GM21723 (cell line): ENCODE measurements at regions not wholly inside any gene's neighbourhood (a gene's known extent, or its start where the extent isn't known, plus 50 kb on each side); places are given as distances from the start of the nearest gene placed in this dataset.
A peak's percentile ranks its signal among the peaks of the same experiment; 100 is the strongest.
"Not testable (repeated sequence)": the region's sequence is repeated elsewhere in the genome, so short reads cannot be mapped to it uniquely, and the experiment has no call there.

Source experiments
- ATAC-seq: cut with Tn5 transposase; IDR thresholded peaks from one replicate; pipeline ENCODE4 v1.9.1; 2021; ENCODE audit warnings: mild to moderate bottlenecking, moderate library complexity; ENCODE audit not compliant: unreplicated experiment

DNA sequence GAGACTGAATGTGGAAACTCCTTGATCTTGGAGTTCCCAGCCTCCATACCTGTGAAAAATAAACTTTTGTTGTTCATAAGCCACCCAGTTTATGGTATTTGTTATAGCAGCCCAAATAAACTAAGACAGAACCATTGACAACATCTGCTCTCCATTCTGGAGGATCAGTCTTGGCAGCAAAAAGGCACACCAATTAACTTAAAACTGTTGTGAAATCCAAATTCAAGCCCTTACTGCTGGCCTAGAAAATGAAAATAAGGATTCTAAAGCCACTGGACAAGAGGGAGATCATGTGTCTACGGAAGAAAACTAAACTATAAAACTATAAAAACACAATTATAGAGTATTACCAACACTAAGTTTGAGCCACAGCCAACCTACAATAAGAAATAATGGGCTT, 172.1 kb upstream of the RNPC3 start:
- ATAC-seq: no peak

GRCh38 chr1:103348136-103348535, 177.4 kb upstream of the RNPC3 start:
- ATAC-seq: no peak

DNA sequence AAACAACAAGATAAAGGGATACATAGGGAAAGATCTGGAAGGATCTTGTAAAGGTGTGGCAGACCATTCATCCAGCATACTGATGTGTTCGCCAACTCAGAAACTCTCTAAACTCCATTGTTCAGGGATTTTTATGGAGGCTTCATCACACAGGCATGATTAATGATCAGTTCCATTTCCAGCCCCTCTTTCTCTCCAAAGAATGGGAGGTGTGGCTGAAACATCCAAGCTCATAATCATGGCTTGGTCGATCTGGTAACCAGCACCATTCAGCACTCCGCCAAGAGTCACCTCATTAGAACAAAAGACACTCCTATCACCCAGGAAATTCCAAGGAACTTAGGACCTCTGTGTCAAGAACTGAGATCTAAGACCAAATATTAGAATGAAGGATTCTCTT, 180.6 kb upstream of the RNPC3 start:
- ATAC-seq: no peak

GRCh38 chr1:103341377-103341880, 184.1 kb upstream of the RNPC3 start:
- no peak for ATAC-seq

- ATAC-seq: no peak
These were observed 187.7 kb upstream of the RNPC3 start for GRCh38 chr1:103337779-103338178.

DNA sequence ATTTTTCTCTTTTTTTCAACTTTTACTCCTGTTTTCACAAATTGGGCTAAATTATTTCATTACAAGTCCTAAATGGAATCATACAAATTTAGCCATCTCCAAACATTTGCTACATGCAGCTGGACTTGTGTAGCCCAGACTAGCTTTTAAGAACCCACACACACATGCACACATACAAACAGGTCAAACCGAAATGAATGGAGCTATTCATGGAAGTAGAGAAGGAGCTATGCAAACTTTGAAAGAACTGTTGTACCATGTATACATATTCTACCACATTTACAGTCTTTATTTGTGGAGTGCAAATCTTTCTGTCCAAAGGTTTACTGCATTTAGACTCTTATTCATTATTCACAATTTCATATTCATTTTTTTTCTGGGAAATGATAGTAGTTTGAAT, 189.1 kb upstream of the RNPC3 start:
- no peak for ATAC-seq

DNA sequence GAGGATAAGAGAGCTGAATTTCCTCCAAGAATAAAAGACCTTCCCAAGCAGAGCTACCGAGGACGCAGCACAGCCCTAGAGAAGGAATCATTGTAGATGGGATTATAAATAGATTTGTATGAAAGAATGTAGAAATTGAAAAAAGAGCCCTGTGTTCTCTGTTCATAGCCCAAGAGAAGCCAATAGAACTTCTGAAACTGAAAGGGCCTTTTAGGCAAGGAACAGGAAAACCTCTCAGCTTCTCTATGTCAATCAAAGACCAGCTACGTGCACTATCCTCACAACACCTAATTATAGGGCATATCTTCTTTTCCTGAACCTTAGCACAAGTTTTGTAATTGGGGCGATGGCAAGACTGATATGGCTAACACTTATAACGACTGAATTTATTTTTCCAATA, 192.4 kb upstream of the RNPC3 start:
- peak; percentile 82 for ATAC-seq

- no peak for ATAC-seq
These were observed 198.3 kb upstream of the RNPC3 start for GRCh38 chr1:103327054-103327719.

DNA sequence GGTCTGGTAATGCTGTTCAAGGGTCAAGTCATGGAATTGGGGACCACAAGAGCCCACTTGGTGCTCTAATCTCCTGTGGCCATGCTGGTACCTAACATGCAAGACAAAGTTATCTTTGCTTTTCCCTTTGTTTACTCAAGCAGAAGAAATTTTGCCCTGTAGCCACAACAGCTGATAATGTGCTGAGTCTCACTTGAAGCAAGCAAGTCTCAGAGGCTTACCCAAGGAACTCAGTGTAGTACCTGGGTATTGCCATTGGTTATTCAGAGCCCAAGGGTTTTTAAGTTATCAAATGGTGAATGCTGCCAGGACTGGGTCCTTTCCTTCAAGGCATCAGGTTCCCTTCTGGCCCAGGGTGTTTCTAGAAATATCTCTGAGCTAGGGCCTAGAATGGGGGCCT, 198.9 kb upstream of the RNPC3 start:
- no peak for ATAC-seq

DNA sequence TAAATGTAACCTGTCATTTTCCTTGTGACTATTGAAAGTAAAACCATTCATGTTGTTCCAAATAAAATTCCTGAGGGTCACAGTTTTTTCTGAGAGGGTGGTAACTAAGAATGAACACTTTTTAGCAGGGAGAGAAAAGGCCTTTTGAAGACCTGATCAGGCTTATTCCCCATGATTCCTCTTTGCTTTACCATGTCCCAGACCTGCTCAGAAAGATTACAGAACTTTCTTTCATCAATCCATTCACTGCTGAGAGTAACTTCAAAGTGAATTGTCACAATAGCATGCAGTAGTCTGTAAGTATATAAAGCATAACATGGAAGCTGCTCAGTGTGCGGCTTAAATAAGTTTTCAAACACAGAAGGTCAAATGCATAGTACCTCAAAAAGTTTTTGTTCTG, 201.5 kb upstream of the COL11A1 start:
- ATAC-seq: no peak

DNA sequence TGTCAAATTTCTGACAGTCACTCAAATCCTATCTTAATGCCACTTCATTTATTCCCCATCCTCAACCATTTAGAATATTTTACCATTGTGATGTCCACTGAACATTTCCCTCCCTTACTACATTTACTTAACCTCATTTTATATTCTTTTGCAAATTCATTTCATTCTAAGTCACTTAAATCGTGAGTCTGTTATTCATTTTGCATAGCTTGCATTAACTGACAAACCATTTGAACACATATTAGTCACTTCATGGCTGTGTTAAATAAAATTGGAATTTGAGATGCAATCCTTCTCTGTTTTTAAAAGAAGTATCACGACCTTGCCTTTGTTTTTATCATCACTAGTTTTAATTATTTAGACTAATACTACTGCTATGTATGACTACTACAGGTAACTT, 199.4 kb upstream of the COL11A1 start:
- ATAC-seq: no peak

GRCh38 chr1:103283841-103284669, 175.7 kb upstream of the COL11A1 start:
- ATAC-seq: no peak

- ATAC-seq: no peak
These were observed 175.0 kb upstream of the COL11A1 start for GRCh38 chr1:103283371-103283770.

GRCh38 chr1:103275725-103276124, 167.4 kb upstream of the COL11A1 start:
- ATAC-seq: no peak

DNA sequence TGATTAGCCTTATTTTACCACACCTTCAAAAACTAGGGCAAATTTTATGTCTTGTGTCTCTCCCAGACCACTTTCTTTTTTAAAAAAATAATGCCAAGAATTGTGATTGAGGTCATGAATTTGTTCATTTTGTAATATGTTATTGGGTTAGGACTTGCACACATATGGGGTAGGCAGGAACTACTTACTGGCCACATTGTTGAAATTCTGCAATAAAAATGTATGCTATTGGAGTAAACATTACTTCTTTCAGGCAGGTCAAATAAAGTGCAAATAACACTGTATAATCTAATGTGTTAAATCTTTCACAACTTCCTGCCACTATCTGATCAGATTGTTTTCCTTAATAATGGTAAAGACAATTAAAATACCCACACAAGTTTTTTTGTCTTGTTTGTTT, 166.6 kb upstream of the COL11A1 start:
- no peak for ATAC-seq

GRCh38 chr1:103273106-103273505, 164.8 kb upstream of the COL11A1 start:
- ATAC-seq: no peak

DNA sequence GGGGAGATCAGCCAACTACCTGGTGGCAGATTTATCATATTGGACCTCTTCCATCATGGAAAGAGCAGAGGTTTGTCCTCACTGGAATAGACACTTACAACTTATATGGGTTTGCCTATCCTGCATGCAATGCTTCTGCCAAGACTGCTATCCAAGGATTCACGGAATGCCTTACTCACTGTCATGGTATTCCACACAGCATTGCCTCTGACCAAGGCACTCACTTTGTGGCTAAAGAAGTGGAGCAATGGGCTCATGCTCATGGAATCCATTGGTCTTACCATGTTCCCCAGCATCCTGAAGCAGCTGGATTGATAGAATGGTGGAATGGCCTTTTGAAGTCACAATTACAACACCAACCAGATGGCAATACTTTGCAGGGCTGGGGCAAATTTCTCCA, 163.1 kb upstream of the COL11A1 start:
- not testable (repeated sequence) for ATAC-seq

- ATAC-seq: no peak
These were observed 159.6 kb upstream of the COL11A1 start for GRCh38 chr1:103267893-103268292.

- ATAC-seq: no peak
These were observed 158.9 kb upstream of the COL11A1 start for GRCh38 chr1:103267266-103267665.

GRCh38 chr1:103266036-103266435, 157.7 kb upstream of the COL11A1 start:
- ATAC-seq: no peak

DNA sequence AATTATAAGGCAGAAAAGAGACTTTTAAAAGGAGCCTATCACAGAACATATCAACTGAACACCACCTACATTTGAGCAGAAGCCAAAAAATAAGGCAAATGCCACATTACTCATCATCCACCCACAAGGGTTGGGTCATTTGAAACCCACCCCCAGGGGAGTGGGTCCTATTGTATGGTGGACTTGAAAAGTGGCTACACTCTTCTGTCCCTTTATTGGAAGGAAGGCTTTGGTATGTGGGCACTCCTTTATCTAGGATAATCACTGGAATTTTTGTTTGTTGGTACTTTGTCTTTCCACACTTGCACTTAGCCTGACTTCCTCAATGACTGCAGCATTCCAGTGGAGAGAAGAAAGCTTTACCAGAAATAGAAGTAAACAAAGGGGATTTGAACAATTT, 157.2 kb upstream of the COL11A1 start:
- ATAC-seq: no peak

- no peak for ATAC-seq
These were observed 151.7 kb upstream of the COL11A1 start for GRCh38 chr1:103259982-103260381.
